ENCODE measurements at regions not wholly inside any gene's neighbourhood (a gene's known extent, or its start where the extent isn't known, plus 50 kb on each side); places are given as distances from the start of the nearest gene placed in this dataset.
"Not testable (repeated sequence)": the region's sequence is repeated elsewhere in the genome, so short reads cannot be mapped to it uniquely, and the experiment has no call there.

- Histone ChIP-seq H3K9me3 (no peaks in the 10 kb centered on the region), H3K27me3 (no peaks in the 10 kb centered on the region), H3K36me3 (no peaks in the 10 kb centered on the region), H3K4me3 (ENCODE audit: low read depth, low read length) (no peak overlapping the region), H3K4me1 (no peaks in the 10 kb centered on the region)
- TF ChIP-seq CTCF (IDR thresholded peaks at IDR 0.05; ENCODE audit: low read depth, low read length): no peak
- no peak for DNase-seq
Measured at GRCh38 chr6:6869094-6869493, 238.7 kb upstream of the RREB1 start.

- H3K9me3 ChIP-seq: no peaks in the 10 kb centered on the region
- H3K4me1 ChIP-seq: no peaks in the 10 kb centered on the region
- no peak for TF ChIP-seq CTCF (IDR thresholded peaks at IDR 0.05; ENCODE audit: low read depth, low read length)
- no peak for DNase-seq
- H3K4me3 ChIP-seq (ENCODE audit: low read depth, low read length): no peak overlapping the region
- H3K36me3 ChIP-seq: no peaks in the 10 kb centered on the region
- H3K27me3 ChIP-seq: no peaks in the 10 kb centered on the region
Measured at GRCh38 chr6:6870921-6871320, 236.8 kb upstream of the RREB1 start.

GRCh38 chr6:6872459-6873344 lies 235.1 kb upstream of the RREB1 start:
- H3K4me1 ChIP-seq: no peaks in the 10 kb centered on the region
- no peaks in the 10 kb centered on the region for H3K9me3 ChIP-seq
- H3K36me3 ChIP-seq: no peaks in the 10 kb centered on the region
- H3K27me3 ChIP-seq: no peaks in the 10 kb centered on the region
- DNase-seq: no peak
- no peak for TF ChIP-seq CTCF (IDR thresholded peaks at IDR 0.05; ENCODE audit: low read depth, low read length)
- no peak overlapping the region for H3K4me3 ChIP-seq (ENCODE audit: low read depth, low read length)

GRCh38 chr6:6873778-6874177 lies 234.0 kb upstream of the RREB1 start:
- TF ChIP-seq CTCF (IDR thresholded peaks at IDR 0.05; ENCODE audit: low read depth, low read length): no peak
- Histone ChIP-seq H3K4me3 (ENCODE audit: low read depth, low read length) (no peak overlapping the region), H3K4me1 (no peaks in the 10 kb centered on the region), H3K9me3 (no peaks in the 10 kb centered on the region), H3K36me3 (no peaks in the 10 kb centered on the region), H3K27me3 (no peaks in the 10 kb centered on the region)
- no peak for DNase-seq

GRCh38 chr6:6875818-6876470 lies 231.8 kb upstream of the RREB1 start:
- no peak for TF ChIP-seq CTCF (IDR thresholded peaks at IDR 0.05; ENCODE audit: low read depth, low read length)
- no peaks in the 10 kb centered on the region for H3K27me3 ChIP-seq
- no peaks in the 10 kb centered on the region for H3K4me1 ChIP-seq
- H3K4me3 ChIP-seq (ENCODE audit: low read depth, low read length): no peak overlapping the region
- DNase-seq: no peak
- no peaks in the 10 kb centered on the region for H3K36me3 ChIP-seq
- no peaks in the 10 kb centered on the region for H3K9me3 ChIP-seq

- not testable (repeated sequence) for H3K4me1 ChIP-seq, DNase-seq
Measured at GRCh38 chr6:6877792-6878191, 230.0 kb upstream of the RREB1 start.

More at GRCh38 chr6:6877792-6878191, 230.0 kb upstream of the RREB1 start:
- not testable (repeated sequence) for H3K4me3 ChIP-seq (ENCODE audit: low read depth, low read length); H3K27me3 ChIP-seq; H3K36me3 ChIP-seq; H3K9me3 ChIP-seq
